ENCODE measurements at regions not wholly inside any gene's neighbourhood (a gene's known extent, or its start where the extent isn't known, plus 50 kb on each side); places are given as distances from the start of the nearest gene placed in this dataset.

DNA sequence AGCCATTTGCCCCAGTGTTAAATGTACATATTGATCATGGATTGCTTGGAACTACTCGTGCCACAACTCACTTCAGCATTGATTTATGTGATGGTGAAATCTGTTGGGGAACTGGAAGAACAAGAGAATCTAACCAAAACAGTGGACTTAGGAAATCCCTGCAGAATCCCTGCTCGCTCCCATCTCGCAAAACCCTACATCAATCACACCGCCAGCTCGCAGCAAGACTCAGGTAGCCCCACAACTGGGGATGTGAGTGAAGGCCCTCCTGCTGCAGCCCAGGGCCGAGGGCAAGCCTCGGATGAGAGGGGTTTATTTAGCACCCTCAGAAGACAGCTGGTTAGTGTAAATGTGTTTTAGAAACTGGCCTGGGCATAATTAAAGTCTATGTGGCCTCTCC is 171.6 kb downstream of the ANAPC1 start:
- H3K4me3 ChIP-seq (replicated peaks in 1 of 4; ENCODE audit: control extremely low read depth in 1 of 4, insufficient read depth in 1 of 4, low read depth in 3 of 4, low read length in 4 of 4): no peak overlapping the region
- H3K9me3 ChIP-seq (ENCODE audit: control insufficient read depth, insufficient read depth, low read depth, low read length): no peaks in the 10 kb centered on the region
- H3K27me3 ChIP-seq (ENCODE audit: control insufficient read depth, insufficient read depth, low read length): peaks cover 2% of the 10 kb centered on the region
- no peaks in the 10 kb centered on the region for H3K4me1 ChIP-seq (ENCODE audit: control insufficient read depth, extremely low read depth, insufficient read depth, low read length)
- DNase-seq (ENCODE audit: low read depth in 2 of 2): no peak
- H3K36me3 ChIP-seq (ENCODE audit: control insufficient read depth, insufficient read depth, low read length): no peaks in the 10 kb centered on the region
- H3K9ac ChIP-seq (ENCODE audit: insufficient read depth, low read length): no peak overlapping the region
- H2AFZ ChIP-seq (ENCODE audit: low read length): no peak overlapping the region
- H3K27ac ChIP-seq (ENCODE audit: insufficient read depth, low read length): no peak overlapping the region
- H3K79me2 ChIP-seq (ENCODE audit: control insufficient read depth, insufficient read depth, low read length): no peaks in the 10 kb centered on the region
- TF ChIP-seq EZH2 (IDR thresholded peaks at IDR 0.05; ENCODE audit: low read length, missing control alignments): no peak
- TF ChIP-seq CTCF (conservative IDR thresholded peaks at IDR 0.05 in 1 of 2, IDR thresholded peaks at IDR 0.05 in 1 of 2; ENCODE audit: low read depth in 1 of 2, low read length in 2 of 2): no peak
- no peaks in the 10 kb centered on the region for H4K20me1 ChIP-seq (ENCODE audit: control insufficient read depth, extremely low read depth, insufficient read depth, low read length)
- no peak overlapping the region for H3K4me2 ChIP-seq (ENCODE audit: extremely low read depth, insufficient read depth, low read length)

DNA sequence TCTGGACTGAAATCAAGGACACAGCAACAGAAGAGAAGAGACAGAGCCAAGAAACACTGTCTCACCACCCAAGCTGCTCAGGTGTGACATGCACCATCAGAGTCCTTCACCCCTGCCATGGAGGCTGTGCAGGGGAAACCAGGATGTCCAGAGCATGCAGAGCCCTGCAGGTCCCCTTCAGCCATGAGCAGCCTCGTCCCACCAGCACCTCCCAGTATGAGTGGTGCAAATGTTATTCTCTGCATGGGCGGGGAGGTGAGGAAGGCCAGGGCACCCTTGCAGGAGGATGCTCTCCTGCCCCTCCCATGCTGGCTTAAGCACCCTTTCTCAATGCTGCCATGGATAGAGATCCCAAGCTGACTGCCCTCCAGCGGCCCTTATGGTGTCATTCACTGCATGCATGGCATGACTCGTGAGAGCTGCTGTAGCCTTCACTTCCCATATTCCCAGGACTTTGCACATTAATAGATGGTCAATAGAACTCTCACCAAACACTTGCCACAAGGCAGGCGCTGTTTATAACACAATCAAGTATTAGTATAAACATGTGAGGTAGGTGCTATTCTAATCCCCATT is 171.0 kb downstream of the ANAPC1 start:
- DNase-seq (ENCODE audit: low read depth in 2 of 2): no peak
- no peak overlapping the region for H2AFZ ChIP-seq (ENCODE audit: low read length)
- H3K27ac ChIP-seq (ENCODE audit: insufficient read depth, low read length): no peak overlapping the region
- no peaks in the 10 kb centered on the region for H3K9me3 ChIP-seq (ENCODE audit: control insufficient read depth, insufficient read depth, low read depth, low read length)
- TF ChIP-seq EZH2 (IDR thresholded peaks at IDR 0.05; ENCODE audit: low read length, missing control alignments) (no peak), CTCF (conservative IDR thresholded peaks at IDR 0.05 in 1 of 2, IDR thresholded peaks at IDR 0.05 in 1 of 2; ENCODE audit: low read depth in 1 of 2, low read length in 2 of 2) (no peak)
- H3K36me3 ChIP-seq (ENCODE audit: control insufficient read depth, insufficient read depth, low read length): no peaks in the 10 kb centered on the region
- no peaks in the 10 kb centered on the region for H3K79me2 ChIP-seq (ENCODE audit: control insufficient read depth, insufficient read depth, low read length)
- H3K4me1 ChIP-seq (ENCODE audit: control insufficient read depth, extremely low read depth, insufficient read depth, low read length): no peaks in the 10 kb centered on the region
- H3K27me3 ChIP-seq (ENCODE audit: control insufficient read depth, insufficient read depth, low read length): peaks cover 2% of the 10 kb centered on the region
- no peak overlapping the region for H3K4me3 ChIP-seq (replicated peaks in 1 of 4; ENCODE audit: control extremely low read depth in 1 of 4, insufficient read depth in 1 of 4, low read depth in 3 of 4, low read length in 4 of 4)
- H3K9ac ChIP-seq (ENCODE audit: insufficient read depth, low read length): no peak overlapping the region
- no peaks in the 10 kb centered on the region for H4K20me1 ChIP-seq (ENCODE audit: control insufficient read depth, extremely low read depth, insufficient read depth, low read length)
- no peak overlapping the region for H3K4me2 ChIP-seq (ENCODE audit: extremely low read depth, insufficient read depth, low read length)

GRCh38 chr2:111715987-111716904 is 167.7 kb downstream of the ANAPC1 start:
- Histone ChIP-seq H3K4me1 (ENCODE audit: control insufficient read depth, extremely low read depth, insufficient read depth, low read length) (no peaks in the 10 kb centered on the region), H4K20me1 (ENCODE audit: control insufficient read depth, extremely low read depth, insufficient read depth, low read length) (no peaks in the 10 kb centered on the region)
- TF ChIP-seq EZH2 (IDR thresholded peaks at IDR 0.05; ENCODE audit: low read length, missing control alignments) (no peak), CTCF (conservative IDR thresholded peaks at IDR 0.05 in 1 of 2, IDR thresholded peaks at IDR 0.05 in 1 of 2; ENCODE audit: low read depth in 1 of 2, low read length in 2 of 2) (no peak)

More at GRCh38 chr2:111715987-111716904, 167.7 kb downstream of the ANAPC1 start:
- Histone ChIP-seq H3K4me3 (replicated peaks in 1 of 4; ENCODE audit: control extremely low read depth in 1 of 4, insufficient read depth in 1 of 4, low read depth in 3 of 4, low read length in 4 of 4) (no peak overlapping the region), H3K9me3 (ENCODE audit: control insufficient read depth, insufficient read depth, low read depth, low read length) (no peaks in the 10 kb centered on the region), H3K79me2 (ENCODE audit: control insufficient read depth, insufficient read depth, low read length) (no peaks in the 10 kb centered on the region), H3K4me2 (ENCODE audit: extremely low read depth, insufficient read depth, low read length) (no peak overlapping the region), H3K27me3 (ENCODE audit: control insufficient read depth, insufficient read depth, low read length) (peaks cover 2% of the 10 kb centered on the region), H2AFZ (ENCODE audit: low read length) (no peak overlapping the region), H3K27ac (ENCODE audit: insufficient read depth, low read length) (no peak overlapping the region), H3K36me3 (ENCODE audit: control insufficient read depth, insufficient read depth, low read length) (no peaks in the 10 kb centered on the region), H3K9ac (ENCODE audit: insufficient read depth, low read length) (no peak overlapping the region)
- DNase-seq (ENCODE audit: low read depth in 2 of 2): peak; percentile 37 to 43
